K562 (cell line): ENCODE measurements at regions not wholly inside any gene's neighbourhood (a gene's known extent, or its start where the extent isn't known, plus 50 kb on each side); places are given as distances from the start of the nearest gene placed in this dataset.

Source experiments
- ATAC-seq: fragments of 200-7000 bp; cut with Tn5 transposase; 3 replicates; pipeline ENCODE4 v1.9.1; 2020; ENCODE audit warnings: moderate library complexity
- BruUV-seq: library from RNA; stranded (reverse); fragments of 400-500 nt; replicated peaks from 2 replicates; lab custom pipeline; 2021; lab: Mats Ljungman, UMichigan
- CTCF ChIA-PET: fragments of 300-600 bp; formaldehyde crosslinking; extraction: SDS; loops from one replicate; lab custom pipeline; 2021; ENCODE audit warnings: low intra/inter-chr PET ratio; lab: Yijun Ruan, JAX
- POLR2A ChIA-PET: fragments of 300-600, 350-650 bp; sonication (Branson Sonifier 250); formaldehyde crosslinking; extraction: SDS; loops from one replicate; lab custom pipeline; 2021; ENCODE audit warnings: antibody characterized with exemption, inconsistent platforms; lab: Yijun Ruan, JAX
- DNase-seq, 4 experiments: peaks; one replicate each; pipeline versions ENCODE4 v3.0.0 to v3.0.0-alpha.2; 2011 to 2018; ENCODE audit warnings: low spot score in 3 of 4, mixed read lengths in 3 of 4; ENCODE audit errors: extremely low read depth in 1 of 4
- FAIRE-seq: peaks from 2 replicates; lab custom pipeline; 2011; peaks lifted over from hg19 to GRCh38; lab: Jason Lieb, UNC
- H2AFZ ChIP-seq: 2 replicates; pipeline ENCODE4 v1.6.0; 2011; ENCODE audit warnings: low read depth, low read length, control low read depth, inconsistent platforms
- H3K27ac ChIP-seq: fragments of 200-600 bp; 3 replicates; pipeline ENCODE4 v1.8.0; 2011; ENCODE audit warnings: low read depth, mild to moderate bottlenecking, control low read depth, inconsistent platforms, low read length, moderate library complexity, mixed read lengths; ENCODE audit errors: extremely low read depth
- H3K27me3 ChIP-seq, 2 experiments: fragments of 300-600 bp in 1 of 2; 2 replicates in 1 of 2; 3 replicates in 1 of 2; pipeline versions ENCODE4 v1.6.0 to v1.8.0; 2011; ENCODE audit warnings: inconsistent platforms in 2 of 2, low read length in 2 of 2, mild to moderate bottlenecking in 1 of 2, mixed read lengths in 1 of 2, moderate library complexity in 1 of 2; ENCODE audit not compliant: control insufficient read depth in 2 of 2, insufficient read depth in 2 of 2
- H3K36me3 ChIP-seq: fragments of 300-600 bp; 3 replicates; pipeline ENCODE4 v1.8.0; 2011; ENCODE audit warnings: mild to moderate bottlenecking, low read length, inconsistent platforms; ENCODE audit not compliant: control insufficient read depth, insufficient read depth
- H3K4me1 ChIP-seq, 2 experiments: fragments of 200-600 bp in 1 of 2; replicated peaks in 1 of 2; 2 replicates in 1 of 2; 3 replicates in 1 of 2; pipeline versions ENCODE4 v1.5.1 to v1.8.0; 2011; ENCODE audit warnings: inconsistent platforms in 2 of 2, low read length in 2 of 2, mild to moderate bottlenecking in 1 of 2, mixed read lengths in 1 of 2, moderate library complexity in 1 of 2; ENCODE audit not compliant: control insufficient read depth in 2 of 2, insufficient read depth in 2 of 2
- H3K4me2 ChIP-seq: 2 replicates; pipeline ENCODE4 v1.6.1; 2011; ENCODE audit warnings: low read length, control low read depth, inconsistent platforms, mixed read lengths; ENCODE audit not compliant: insufficient read depth
- H3K4me3 ChIP-seq: fragments of 200-600 bp; sonication (generic), shearing (Covaris generic); 2 replicates; pipeline ENCODE4 v1.5.1; 2016; ENCODE audit warnings: control low read depth, inconsistent platforms
- H3K79me2 ChIP-seq: fragments of 200-600 bp; 3 replicates; pipeline ENCODE4 v1.8.0; 2011; ENCODE audit warnings: low read length, inconsistent platforms; ENCODE audit not compliant: control insufficient read depth, insufficient read depth
- H3K9ac ChIP-seq, 2 experiments: 2 replicates each; pipeline versions ENCODE4 v1.6.0 to v1.6.1; 2011; ENCODE audit warnings: low read depth in 2 of 2, low read length in 2 of 2, control low read depth in 1 of 2, inconsistent platforms in 1 of 2, mild to moderate bottlenecking in 1 of 2, mixed read lengths in 1 of 2; ENCODE audit not compliant: insufficient read depth in 1 of 2
- H3K9me1 ChIP-seq: one replicate; pipeline ENCODE4 v1.6.0; 2011; ENCODE audit warnings: inconsistent platforms, mild to moderate bottlenecking, low read length, moderate library complexity; ENCODE audit not compliant: control insufficient read depth, insufficient read depth
- H3K9me3 ChIP-seq: replicated peaks from 2 replicates; pipeline ENCODE4 v1.5.1; 2011; ENCODE audit warnings: low read depth, low read length, inconsistent platforms; ENCODE audit not compliant: control insufficient read depth, insufficient read depth
- H4K20me1 ChIP-seq: replicated peaks from 2 replicates; pipeline ENCODE4 v1.6.1; 2011; ENCODE audit warnings: low read length, inconsistent platforms, mixed read lengths; ENCODE audit not compliant: control insufficient read depth, insufficient read depth
- BACH1 ChIP-seq: fragments of 200-800 bp; sonication (Bioruptor generic); IDR thresholded peaks from 2 replicates; pipeline ENCODE4 v1.6.1; 2016; ENCODE audit warnings: missing genetic modification characterization, missing compliant biosample characterization
- CBX5 ChIP-seq: IDR thresholded peaks from 2 replicates; pipeline ENCODE4 v1.6.1; 2014; ENCODE audit warnings: low read depth, borderline replicate concordance
- EGR1 ChIP-seq: fragments of 450-650 bp; conservative IDR thresholded peaks from 2 replicates; pipeline ENCODE4 v1.6.1; 2017; ENCODE audit warnings: mild to moderate bottlenecking
- RAD21 ChIP-seq, 2 experiments: fragments of 250-450 bp in 1 of 2; fragments of 450-650 bp in 1 of 2; sonication (Bioruptor Pico) in 1 of 2; formaldehyde crosslinking in 1 of 2; IDR thresholded peaks in 1 of 2; conservative IDR thresholded peaks in 1 of 2; 2 replicates each; pipeline versions ENCODE4 v1.4.0 to v1.8.0; 2020 to 2022; ENCODE audit warnings: mild to moderate bottlenecking in 2 of 2, moderate library complexity in 1 of 2
- SREBF2 ChIP-seq: sonication (generic); formaldehyde crosslinking; IDR thresholded peaks from 2 replicates; pipeline ENCODE4 v1.4.0; 2020; ENCODE audit warnings: mild to moderate bottlenecking, missing genetic modification reagents
- TCF7L2 ChIP-seq: fragments of 150-350 bp; IDR thresholded peaks from 2 replicates; pipeline ENCODE4 v1.6.1; 2016; ENCODE audit warnings: low read depth, mild to moderate bottlenecking, low read length, moderate library complexity
- ZBTB33 ChIP-seq: sonication (generic); formaldehyde crosslinking; IDR thresholded peaks from 2 replicates; pipeline ENCODE4 v1.8.1; 2023; ENCODE audit warnings: mild to moderate bottlenecking, missing genetic modification reagents
- ZNF175 ChIP-seq: fragments of 200-800 bp; sonication (Bioruptor generic); IDR thresholded peaks from 2 replicates; pipeline ENCODE4 v1.6.1; 2016; ENCODE audit warnings: low read depth, mild to moderate bottlenecking, missing genetic modification characterization, missing compliant biosample characterization
- WGBS: fragments of 100-300 bp; shearing (Covaris generic); methylation state at CpG from one replicate; pipeline ENCODE4 v1.1.6; 2016; ENCODE audit warnings: low coverage, mixed read lengths; ENCODE audit not compliant: insufficient coverage; ENCODE audit errors: missing lambda C conversion rate; 5-methylcytosine and 5-hydroxymethylcytosine counted together
- in situ Hi-C: fragments of 300-500 bp; cut with MboI; formaldehyde crosslinking; loops from 4 replicates; pipeline ENCODE4 v1.15.0; 2018; ENCODE audit warnings: inconsistent platforms, mixed read lengths
- intact Hi-C: fragments of 100-400 bp; cut with micrococcal nuclease; formaldehyde crosslinking; loops from 2 replicates; pipeline ENCODE4 v1.14.2; 2022

- 21% methylated on average over 9 of the region's 29 CpGs for WGBS
- no peak overlapping the region for H3K4me2 ChIP-seq
- BruUV-seq, result no TSS peak
These were observed 205.0 kb upstream of the IER5L start for GRCh38 chr9:129383019-129383560.

More at GRCh38 chr9:129383019-129383560, 205.0 kb upstream of the IER5L start:
- Histone ChIP-seq H3K36me3 (no peaks in the 10 kb centered on the region), H2AFZ (no peak overlapping the region), H3K27ac (no peak overlapping the region), H4K20me1 (no peaks in the 10 kb centered on the region), H3K9me3 (no peaks in the 10 kb centered on the region), H3K4me1 (peaks cover 0 to 17% of the 10 kb centered on the region in 2 experiments; a peak in 3 of 5 replicates), H3K4me3 (no peak overlapping the region), H3K27me3 (peaks cover 4 to 16% of the 10 kb centered on the region in 2 experiments; a peak in 4 of 5 replicates), H3K9me1 (no peaks in the 10 kb centered on the region), H3K9ac (0 out of 4 replicates have a peak overlapping the region, but pooled peaks of 1 of the 2 experiments have one; percentile 7), H3K79me2 (no peaks in the 10 kb centered on the region)
- ChIA-PET POLR2A (no interaction called here), CTCF (no interaction called here)
- in situ Hi-C loops (no loop called here), intact Hi-C loops (no loop called here)
- DNase-seq (no peak), ATAC-seq (peak; percentile 51; the same call in 2 of the 3 replicates), FAIRE-seq (no peak)
- TF ChIP-seq SREBF2 (CRISPR knock-in tag) (no peak), BACH1 (tag) (no peak), TCF7L2 (no peak), ZNF175 (CRISPR knock-in tag) (no peak), CBX5 (no peak), RAD21 (CRISPR knock-in tag; conservative IDR thresholded peaks at IDR 0.05 in 1 of 2, IDR thresholded peaks at IDR 0.05 in 1 of 2) (no peak), EGR1 (0 out of 2 replicates have a peak, but pooled peaks have one; percentile 12), ZBTB33 (peak; percentile 22; the same call in 1 of the 2 replicates)
